ENCODE measurements at regions not wholly inside any gene's neighbourhood (a gene's known extent, or its start where the extent isn't known, plus 50 kb on each side); places are given as distances from the start of the nearest gene placed in this dataset.
"Not testable (repeated sequence)": the region's sequence is repeated elsewhere in the genome, so short reads cannot be mapped to it uniquely, and the experiment has no call there.

GRCh38 chr12:113548467-113548866 is 76.8 kb upstream of the LHX5 start:
- no peak for ATAC-seq
- intact Hi-C loops (cut with DNase I, micrococcal nuclease): no loop called here
- no peak for DNase-seq

GRCh38 chr12:113546916-113547863 is 75.5 kb upstream of the LHX5 start:
- intact Hi-C loops (cut with DNase I, micrococcal nuclease): no loop called here
- ATAC-seq: no peak
- no peak for DNase-seq

- intact Hi-C loops (cut with DNase I, micrococcal nuclease): no loop called here
- no peak for DNase-seq
- ATAC-seq: no peak
These were observed 66.0 kb upstream of the LHX5 start for GRCh38 chr12:113537751-113538087.

- ATAC-seq (no peak), DNase-seq (no peak)
- intact Hi-C loops (cut with DNase I, micrococcal nuclease): no loop called here
These were observed 65.5 kb upstream of the LHX5 start for GRCh38 chr12:113537046-113537750.

- DNase-seq (no peak), ATAC-seq (no peak)
- intact Hi-C loops (cut with DNase I, micrococcal nuclease): no loop called here
These were observed 63.4 kb upstream of the LHX5 start for GRCh38 chr12:113535100-113535499.

- DNase-seq: no peak
- intact Hi-C loops (cut with DNase I, micrococcal nuclease): no loop called here
- ATAC-seq: no peak
These were observed 62.9 kb upstream of the LHX5 start for GRCh38 chr12:113534555-113534954.

- no peak for DNase-seq
- intact Hi-C loops (cut with DNase I, micrococcal nuclease): no loop called here
These were observed 62.2 kb upstream of the LHX5 start for GRCh38 chr12:113533842-113534375.

GRCh38 chr12:113532292-113532691 is 60.6 kb upstream of the LHX5 start:
- ATAC-seq (no peak), DNase-seq (no peak)
- intact Hi-C loops (cut with DNase I, micrococcal nuclease): no loop called here

More at GRCh38 chr12:113533842-113534375, 62.2 kb upstream of the LHX5 start:
- no peak for ATAC-seq

GRCh38 chr12:113531073-113531472 is 59.4 kb upstream of the LHX5 start:
- intact Hi-C loops (cut with DNase I, micrococcal nuclease); DNase-seq; ATAC-seq: not testable (repeated sequence)

- intact Hi-C loops (cut with DNase I, micrococcal nuclease): no loop called here
- ATAC-seq (no peak), DNase-seq (no peak)
These were observed 57.1 kb upstream of the LHX5 start for GRCh38 chr12:113528606-113529293.

DNA sequence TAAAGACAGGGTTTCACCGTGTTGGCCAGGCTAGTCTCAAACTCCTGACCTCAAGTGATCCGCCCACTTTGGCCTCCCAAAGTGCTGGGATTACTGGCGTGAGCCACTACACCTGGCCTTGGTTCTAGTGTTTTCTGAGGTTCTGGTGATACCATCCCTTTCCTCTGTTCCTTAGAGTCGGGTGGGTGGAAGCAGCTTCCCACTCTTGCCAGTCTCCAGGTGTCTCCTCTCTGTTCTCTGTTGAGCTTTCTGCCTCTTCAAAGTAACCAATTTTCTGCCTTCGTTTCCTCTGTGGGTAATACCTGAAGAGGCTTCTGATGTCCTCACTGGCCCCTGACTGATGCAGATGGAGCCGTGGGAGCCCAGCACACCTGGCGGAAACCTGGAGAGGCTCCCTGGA is 53.4 kb upstream of the LHX5 start:
- no peak for DNase-seq
- no peak for ATAC-seq
- intact Hi-C loops (cut with DNase I, micrococcal nuclease): no loop called here

DNA sequence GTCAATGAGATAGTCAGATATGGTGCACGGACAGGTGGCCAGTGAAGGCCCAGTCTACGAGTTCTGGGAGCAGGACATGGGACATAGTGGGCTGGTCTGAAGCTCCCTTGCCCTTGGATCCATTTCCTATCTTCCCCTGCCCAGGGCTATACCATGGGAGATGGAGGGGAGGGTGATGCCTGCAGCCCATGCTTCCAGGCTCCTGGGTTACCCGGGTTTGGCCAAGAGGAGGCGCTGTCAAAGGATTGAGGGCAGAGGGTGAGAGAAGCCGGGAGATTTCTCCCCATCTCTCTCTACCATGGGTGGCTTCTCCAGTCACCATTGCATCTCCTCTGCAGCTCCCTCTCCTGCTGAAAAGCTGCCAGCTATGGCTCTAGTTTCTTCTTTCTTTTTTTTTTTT is 52.8 kb upstream of the LHX5 start:
- ATAC-seq: no peak
- intact Hi-C loops (cut with DNase I, micrococcal nuclease): no loop called here
- DNase-seq: no peak

DNA sequence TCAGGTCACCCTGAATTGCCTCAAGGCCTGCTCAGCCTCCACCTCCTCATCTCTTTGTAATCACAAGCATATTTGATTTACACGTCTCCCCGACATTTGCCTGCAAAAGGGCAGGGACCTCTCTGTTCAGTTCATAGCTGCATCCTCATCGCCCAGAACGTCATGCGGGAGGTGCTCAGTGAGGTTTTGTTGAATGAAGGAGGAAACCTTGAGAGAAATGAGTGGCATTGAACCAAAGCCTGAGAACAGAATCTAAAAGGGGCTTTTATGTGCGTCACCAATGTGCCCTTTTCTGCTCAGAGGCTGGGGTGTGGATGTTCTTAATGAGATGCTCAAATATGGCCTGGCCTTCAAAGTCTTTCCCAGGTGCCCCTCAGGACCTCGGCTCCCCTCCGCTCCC is 50.0 kb upstream of the LHX5 start:
- DNase-seq: no peak
- ATAC-seq: no peak
- intact Hi-C loops (cut with DNase I, micrococcal nuclease): no loop called here
